Muscle layer of colon (tissue), 2 donors: ENCODE measurements at regions not wholly inside any gene's neighbourhood (a gene's known extent, or its start where the extent isn't known, plus 50 kb on each side); places are given as distances from the start of the nearest gene placed in this dataset.
"Not testable (repeated sequence)": the region's sequence is repeated elsewhere in the genome, so short reads cannot be mapped to it uniquely, and the experiment has no call there.

Experiments
- H3K27ac ChIP-seq: one replicate; pipeline ENCODE4 v1.7.0; 2013; ENCODE audit warnings: low read depth, mild to moderate bottlenecking, low read length, moderate library complexity
- H3K27me3 ChIP-seq, 2 donors: one replicate each; pipeline ENCODE4 v1.7.0; 2013; ENCODE audit warnings: low read length in 2 of 2, mild to moderate bottlenecking in 2 of 2; ENCODE audit not compliant: insufficient read depth in 2 of 2, control insufficient read depth in 1 of 2
- H3K36me3 ChIP-seq: one replicate; pipeline ENCODE4 v1.7.0; 2013; ENCODE audit warnings: mild to moderate bottlenecking, low read length; ENCODE audit not compliant: insufficient read depth
- H3K4me1 ChIP-seq: one replicate; pipeline ENCODE4 v1.7.0; 2013; ENCODE audit warnings: mild to moderate bottlenecking, low read length; ENCODE audit not compliant: insufficient read depth
- H3K4me3 ChIP-seq, 2 donors: one replicate each; pipeline ENCODE4 v1.7.0; 2013; ENCODE audit warnings: low read length in 2 of 2, low read depth in 1 of 2, mild to moderate bottlenecking in 1 of 2, moderate library complexity in 1 of 2
- H3K9ac ChIP-seq: one replicate; pipeline ENCODE4 v1.7.0; 2013; ENCODE audit warnings: low read length
- H3K9me3 ChIP-seq: one replicate; pipeline ENCODE4 v1.7.0; 2013; ENCODE audit warnings: mild to moderate bottlenecking, low read length
- donor health status: abdominal sarcoma.
- donor health status: Adenocarcinoma of cecum.

DNA sequence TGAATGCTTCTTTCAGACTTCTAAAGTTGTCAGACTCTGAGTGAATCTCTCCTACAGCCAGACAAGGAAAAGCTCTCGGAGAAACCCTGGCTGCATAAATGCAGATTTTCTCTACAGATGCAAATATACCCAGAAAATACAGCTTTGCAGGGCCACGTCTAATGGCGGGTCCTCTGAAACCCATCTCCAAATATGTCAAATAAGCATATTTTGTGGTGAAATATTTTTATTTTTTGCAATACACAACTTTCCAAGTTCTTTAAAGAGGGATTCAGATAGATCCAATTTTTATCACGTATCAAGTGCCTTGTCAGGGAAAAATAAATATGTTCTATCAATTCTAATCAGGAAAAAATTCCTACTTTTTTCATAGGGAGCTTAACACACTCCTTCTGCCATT is 229.4 kb downstream of the SI start:
- H3K36me3 ChIP-seq: no peaks in the 10 kb centered on the region
- H3K9ac ChIP-seq: no peak overlapping the region
- no peak overlapping the region for H3K4me3 ChIP-seq
- H3K27ac ChIP-seq: no peak overlapping the region
- no peaks in the 10 kb centered on the region for H3K9me3 ChIP-seq
- H3K27me3 ChIP-seq: no peaks in the 10 kb centered on the region
- no peaks in the 10 kb centered on the region for H3K4me1 ChIP-seq

GRCh38 chr3:164845739-164846138 is 232.6 kb downstream of the SI start:
- Histone ChIP-seq H3K36me3 (no peaks in the 10 kb centered on the region), H3K4me1 (no peaks in the 10 kb centered on the region), H3K27me3 (no peaks in the 10 kb centered on the region), H3K9me3 (no peaks in the 10 kb centered on the region), H3K9ac (no peak overlapping the region), H3K27ac (no peak overlapping the region), H3K4me3 (no peak overlapping the region)

GRCh38 chr3:164832216-164832615 is 246.1 kb downstream of the SI start:
- Histone ChIP-seq H3K4me1 (no peaks in the 10 kb centered on the region), H3K27me3 (no peaks in the 10 kb centered on the region), H3K9me3 (no peaks in the 10 kb centered on the region), H3K27ac (no peak overlapping the region), H3K9ac (no peak overlapping the region), H3K36me3 (no peaks in the 10 kb centered on the region), H3K4me3 (no peak overlapping the region)

- H3K36me3 ChIP-seq: no peaks in the 10 kb centered on the region
- no peaks in the 10 kb centered on the region for H3K4me1 ChIP-seq
- no peak overlapping the region for H3K27ac ChIP-seq
- no peaks in the 10 kb centered on the region for H3K9me3 ChIP-seq
- no peak overlapping the region for H3K4me3 ChIP-seq
- no peaks in the 10 kb centered on the region for H3K27me3 ChIP-seq
- no peak overlapping the region for H3K9ac ChIP-seq
Measured at GRCh38 chr3:164818318-164818717, 260.0 kb downstream of the SI start.

GRCh38 chr3:164814106-164814505 is 264.2 kb downstream of the SI start:
- H3K27me3 ChIP-seq: no peaks in the 10 kb centered on the region

DNA sequence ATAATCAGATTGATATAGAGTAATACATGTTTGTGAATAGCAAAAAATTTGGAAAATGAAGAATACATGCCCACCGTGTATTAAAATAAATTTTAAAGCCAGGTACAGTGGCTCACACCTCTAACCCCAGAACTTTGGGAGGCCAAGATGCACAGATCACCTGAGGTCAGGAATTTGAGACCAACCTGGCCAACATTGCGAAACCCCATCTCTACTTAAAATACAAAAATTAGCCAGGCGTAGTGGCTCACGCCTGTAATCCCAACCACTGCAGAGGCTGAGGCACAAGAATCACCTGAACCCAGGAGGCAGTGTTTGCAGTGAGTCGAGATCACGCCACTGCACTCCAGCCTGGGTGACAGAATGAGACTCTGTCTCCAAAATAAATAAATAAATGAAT is 266.3 kb downstream of the SI start:
- no peak overlapping the region for H3K9ac ChIP-seq
- H3K36me3 ChIP-seq: no peaks in the 10 kb centered on the region
- H3K27me3 ChIP-seq: no peaks in the 10 kb centered on the region
- no peak overlapping the region for H3K27ac ChIP-seq
- no peak overlapping the region for H3K4me3 ChIP-seq
- H3K4me1 ChIP-seq: no peaks in the 10 kb centered on the region
- no peaks in the 10 kb centered on the region for H3K9me3 ChIP-seq

More at GRCh38 chr3:164814106-164814505, 264.2 kb downstream of the SI start:
- Histone ChIP-seq H3K4me1 (no peaks in the 10 kb centered on the region), H3K9me3 (no peaks in the 10 kb centered on the region), H3K36me3 (no peaks in the 10 kb centered on the region), H3K9ac (no peak overlapping the region), H3K4me3 (no peak overlapping the region), H3K27ac (no peak overlapping the region)

DNA sequence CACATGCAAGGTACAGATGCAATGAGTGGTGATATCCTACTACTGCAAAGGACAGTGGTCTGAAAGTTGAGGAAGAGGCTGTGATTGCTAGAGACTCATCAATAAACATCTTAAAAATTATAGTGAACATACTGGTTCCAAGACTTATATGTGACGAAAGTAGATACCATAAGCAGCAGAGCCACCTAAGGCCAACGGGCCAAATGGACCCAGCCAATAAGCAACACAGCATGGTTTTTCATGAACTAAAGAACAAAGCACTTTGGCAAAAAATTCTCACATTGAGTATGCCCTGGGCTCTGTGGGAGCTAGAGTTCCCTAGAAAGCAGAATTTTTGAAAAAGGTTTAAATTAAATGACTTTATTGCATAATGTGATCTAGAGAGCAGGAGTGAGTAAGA is 272.1 kb downstream of the SI start:
- no peak overlapping the region for H3K4me3 ChIP-seq
- H3K27ac ChIP-seq: no peak overlapping the region
- no peak overlapping the region for H3K9ac ChIP-seq
- no peaks in the 10 kb centered on the region for H3K9me3 ChIP-seq
- H3K36me3 ChIP-seq: no peaks in the 10 kb centered on the region
- no peaks in the 10 kb centered on the region for H3K27me3 ChIP-seq
- no peaks in the 10 kb centered on the region for H3K4me1 ChIP-seq

GRCh38 chr3:164794099-164794498 is 284.2 kb downstream of the SI start:
- Histone ChIP-seq H3K27ac (no peak overlapping the region), H3K9me3 (no peaks in the 10 kb centered on the region), H3K27me3 (no peaks in the 10 kb centered on the region), H3K36me3 (no peaks in the 10 kb centered on the region), H3K4me3 (no peak overlapping the region), H3K4me1 (no peaks in the 10 kb centered on the region), H3K9ac (no peak overlapping the region)

DNA sequence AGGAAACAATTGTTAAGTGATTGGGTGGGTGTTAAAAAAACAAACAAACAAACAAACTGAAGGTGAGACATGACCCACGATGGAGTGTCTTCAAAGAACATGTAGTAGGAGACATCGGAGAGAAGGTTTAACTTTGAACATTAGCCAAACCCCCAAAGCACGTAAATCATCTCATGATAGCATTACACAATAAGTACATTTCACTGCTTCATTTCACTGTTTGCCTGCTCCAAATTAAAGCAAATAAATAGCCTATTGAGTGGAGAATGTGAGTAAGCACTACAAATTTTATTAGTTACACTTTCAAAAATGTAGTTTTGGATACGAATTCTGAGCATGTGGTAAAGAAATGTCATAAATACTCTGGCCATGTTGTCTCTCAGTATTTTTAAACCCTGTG is 287.0 kb downstream of the SI start:
- Histone ChIP-seq H3K9me3 (no peaks in the 10 kb centered on the region), H3K4me3 (no peak overlapping the region), H3K36me3 (no peaks in the 10 kb centered on the region), H3K9ac (no peak overlapping the region), H3K4me1 (no peaks in the 10 kb centered on the region), H3K27me3 (no peaks in the 10 kb centered on the region), H3K27ac (no peak overlapping the region)

DNA sequence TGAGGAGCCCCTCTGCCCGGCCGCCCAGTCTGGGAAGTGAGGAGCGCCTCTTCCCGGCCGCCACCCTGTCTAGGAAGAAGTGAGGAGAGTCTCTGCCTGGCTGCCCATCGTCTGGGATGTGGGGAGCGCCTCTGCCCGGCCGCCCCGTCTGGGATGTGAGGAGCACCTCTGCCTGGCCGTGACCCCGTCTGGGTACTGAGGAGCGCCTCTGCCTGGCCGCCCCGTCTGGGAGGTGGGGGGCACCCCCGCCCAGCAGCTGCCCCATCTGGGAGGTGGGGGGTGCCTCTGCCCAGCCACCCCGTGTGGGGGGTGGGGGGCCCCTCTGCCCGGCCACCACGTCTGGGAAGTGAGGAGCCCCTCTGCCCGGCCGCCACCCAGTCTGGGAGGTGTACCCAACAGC is 293.9 kb downstream of the SI start:
- H3K4me3 ChIP-seq, H3K9ac ChIP-seq, H3K9me3 ChIP-seq, H3K36me3 ChIP-seq, H3K4me1 ChIP-seq, H3K27me3 ChIP-seq, H3K27ac ChIP-seq: not testable (repeated sequence)

- Histone ChIP-seq H3K36me3 (no peaks in the 10 kb centered on the region), H3K4me3 (no peak overlapping the region), H3K4me1 (no peaks in the 10 kb centered on the region), H3K27ac (no peak overlapping the region), H3K27me3 (no peaks in the 10 kb centered on the region), H3K9me3 (no peaks in the 10 kb centered on the region), H3K9ac (no peak overlapping the region)
Measured at GRCh38 chr3:164781755-164782154, 296.5 kb downstream of the SI start.

DNA sequence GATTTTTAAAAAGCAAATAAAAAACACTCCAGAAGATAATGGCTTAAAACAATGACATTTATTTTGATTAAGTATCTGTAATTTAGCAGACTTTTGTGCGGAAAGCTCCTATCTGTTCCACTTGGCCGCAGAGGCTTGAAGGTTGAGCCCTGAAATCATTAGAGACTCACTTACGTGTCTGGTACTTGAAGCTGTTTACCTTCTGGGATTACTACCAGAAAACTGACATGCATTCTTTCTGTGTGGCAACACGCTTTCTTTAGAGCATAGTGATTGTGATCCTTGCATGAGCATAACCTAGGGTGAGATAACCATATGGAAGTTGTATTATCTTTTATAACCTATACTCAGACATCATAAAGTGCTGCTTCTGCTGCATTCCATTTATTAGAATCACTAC is 298.5 kb downstream of the SI start:
- no peak overlapping the region for H3K9ac ChIP-seq
- H3K9me3 ChIP-seq: no peaks in the 10 kb centered on the region
- no peak overlapping the region for H3K27ac ChIP-seq
- H3K27me3 ChIP-seq: no peaks in the 10 kb centered on the region
- H3K4me3 ChIP-seq: no peak overlapping the region
- no peaks in the 10 kb centered on the region for H3K4me1 ChIP-seq
- H3K36me3 ChIP-seq: no peaks in the 10 kb centered on the region
